Osteocyte (in vitro differentiated cells): ENCODE measurements at regions not wholly inside any gene's neighbourhood (a gene's known extent, or its start where the extent isn't known, plus 50 kb on each side); places are given as distances from the start of the nearest gene placed in this dataset.

Experiments
- DNase-seq: peaks from one replicate; pipeline ENCODE4 v3.0.0; 2021; ENCODE audit warnings: mixed read lengths; ENCODE audit not compliant: unreplicated experiment; ENCODE audit errors: extremely low spot score
- H3K27ac Mint-ChIP-seq: one replicate; pipeline ENCODE4 v1.8.0; 2021; ENCODE audit warnings: mild to moderate bottlenecking, mixed read lengths; ENCODE audit not compliant: unreplicated experiment
- H3K27me3 Mint-ChIP-seq: one replicate; pipeline ENCODE4 v1.8.0; 2021; ENCODE audit warnings: mixed read lengths; ENCODE audit not compliant: unreplicated experiment
- H3K36me3 Mint-ChIP-seq: one replicate; pipeline ENCODE4 v1.8.0; 2021; ENCODE audit warnings: mixed read lengths; ENCODE audit not compliant: unreplicated experiment
- H3K4me1 Mint-ChIP-seq: one replicate; pipeline ENCODE4 v1.8.0; 2021; ENCODE audit warnings: mixed read lengths; ENCODE audit not compliant: unreplicated experiment
- H3K4me3 Mint-ChIP-seq: one replicate; pipeline ENCODE4 v1.8.0; 2021; ENCODE audit warnings: mild to moderate bottlenecking, moderate library complexity, mixed read lengths; ENCODE audit not compliant: unreplicated experiment
- H3K9me3 Mint-ChIP-seq: one replicate; pipeline ENCODE4 v1.8.0; 2021; ENCODE audit warnings: mixed read lengths; ENCODE audit not compliant: unreplicated experiment
- TF ChIP-seq, protein P1 (sequence below): fragments of 200-600 bp; sonication (generic); IDR thresholded peaks from 2 replicates; pipeline ENCODE4 v1.5.0; 2021; ENCODE audit warnings: antibody characterized with exemption, mild to moderate bottlenecking, moderate library complexity

DNA sequence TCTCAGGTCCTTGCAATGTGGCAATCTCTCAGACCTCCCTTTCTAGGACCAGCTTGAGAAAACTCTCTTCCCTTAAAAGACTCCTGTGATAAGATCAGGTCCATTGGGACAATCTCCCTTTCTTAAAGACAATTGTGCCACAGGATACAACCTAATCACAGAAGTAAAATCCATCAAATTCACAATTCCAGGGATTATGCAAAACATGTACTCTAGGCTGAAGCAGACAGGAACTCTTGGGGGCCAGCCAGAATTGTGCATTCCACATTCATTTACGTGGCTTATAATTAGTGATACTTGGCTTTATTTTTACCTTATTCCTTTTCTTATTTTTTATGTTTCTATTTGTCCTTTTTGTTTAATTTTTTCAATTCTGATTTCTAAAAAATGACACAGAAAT lies 257.9 kb downstream of the KLF12 start:
- no peak for DNase-seq
- H3K4me3 Mint-ChIP-seq = no peak overlapping the region
- H3K4me1 Mint-ChIP-seq = peaks cover 14% of the 10 kb centered on the region
- H3K9me3 Mint-ChIP-seq = peaks cover 19% of the 10 kb centered on the region
- no peak overlapping the region for H3K27ac Mint-ChIP-seq
- H3K27me3 Mint-ChIP-seq = no peaks in the 10 kb centered on the region
- peaks cover 11% of the 10 kb centered on the region for H3K36me3 Mint-ChIP-seq
- TF ChIP-seq, protein P1, sequence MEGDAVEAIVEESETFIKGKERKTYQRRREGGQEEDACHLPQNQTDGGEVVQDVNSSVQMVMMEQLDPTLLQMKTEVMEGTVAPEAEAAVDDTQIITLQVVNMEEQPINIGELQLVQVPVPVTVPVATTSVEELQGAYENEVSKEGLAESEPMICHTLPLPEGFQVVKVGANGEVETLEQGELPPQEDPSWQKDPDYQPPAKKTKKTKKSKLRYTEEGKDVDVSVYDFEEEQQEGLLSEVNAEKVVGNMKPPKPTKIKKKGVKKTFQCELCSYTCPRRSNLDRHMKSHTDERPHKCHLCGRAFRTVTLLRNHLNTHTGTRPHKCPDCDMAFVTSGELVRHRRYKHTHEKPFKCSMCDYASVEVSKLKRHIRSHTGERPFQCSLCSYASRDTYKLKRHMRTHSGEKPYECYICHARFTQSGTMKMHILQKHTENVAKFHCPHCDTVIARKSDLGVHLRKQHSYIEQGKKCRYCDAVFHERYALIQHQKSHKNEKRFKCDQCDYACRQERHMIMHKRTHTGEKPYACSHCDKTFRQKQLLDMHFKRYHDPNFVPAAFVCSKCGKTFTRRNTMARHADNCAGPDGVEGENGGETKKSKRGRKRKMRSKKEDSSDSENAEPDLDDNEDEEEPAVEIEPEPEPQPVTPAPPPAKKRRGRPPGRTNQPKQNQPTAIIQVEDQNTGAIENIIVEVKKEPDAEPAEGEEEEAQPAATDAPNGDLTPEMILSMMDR = no peak

- TF ChIP-seq, protein P1 = no peak
- Mint-ChIP-seq H3K4me3 (no peak overlapping the region), H3K27ac (no peak overlapping the region), H3K27me3 (no peaks in the 10 kb centered on the region), H3K36me3 (peaks cover 8% of the 10 kb centered on the region), H3K4me1 (peaks cover 20% of the 10 kb centered on the region), H3K9me3 (peaks cover 19% of the 10 kb centered on the region)
- DNase-seq = no peak
Measured at GRCh38 chr13:73873940-73874830, 260.0 kb downstream of the KLF12 start.

GRCh38 chr13:73872397-73872796 lies 261.8 kb downstream of the KLF12 start:
- Mint-ChIP-seq H3K36me3 (no peaks in the 10 kb centered on the region), H3K4me3 (no peak overlapping the region), H3K27me3 (no peaks in the 10 kb centered on the region), H3K9me3 (peaks cover 5% of the 10 kb centered on the region), H3K4me1 (peaks cover 20% of the 10 kb centered on the region), H3K27ac (peak overlapping the region; percentile 44)
- TF ChIP-seq, protein P1 = no peak
- no peak for DNase-seq

GRCh38 chr13:73870970-73871935 lies 263.0 kb downstream of the KLF12 start:
- DNase-seq = no peak
- Mint-ChIP-seq H3K27ac (peak overlapping the region; percentile 90), H3K27me3 (no peaks in the 10 kb centered on the region), H3K4me3 (peak overlapping the region; percentile 57), H3K4me1 (peaks cover 20% of the 10 kb centered on the region), H3K9me3 (no peaks in the 10 kb centered on the region), H3K36me3 (peaks cover 3% of the 10 kb centered on the region)
- TF ChIP-seq, protein P1 = no peak
